ENCODE measurements at regions not wholly inside any gene's neighbourhood (a gene's known extent, or its start where the extent isn't known, plus 50 kb on each side); places are given as distances from the start of the nearest gene placed in this dataset.

DNA sequence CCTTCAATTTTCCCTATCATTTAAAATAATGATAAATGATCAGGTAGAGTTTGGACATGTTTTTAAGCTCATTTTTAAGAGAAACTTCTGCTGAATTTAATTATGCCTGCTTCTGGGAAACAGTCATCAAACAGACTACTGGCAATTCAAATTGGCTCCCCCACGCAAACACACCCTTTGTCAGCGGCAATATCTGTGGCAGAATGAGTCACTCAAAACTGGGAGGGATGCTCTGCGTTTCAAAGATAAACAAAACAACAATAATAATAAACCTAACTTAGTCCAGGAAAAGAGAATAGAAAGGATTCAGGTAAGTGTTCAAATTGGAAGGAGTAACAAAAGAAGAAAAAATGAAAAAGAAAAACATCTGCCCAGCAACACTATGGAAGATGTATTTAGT is 108.1 kb upstream of the ERCC4 start:
- H3K4me3 ChIP-seq (ENCODE audit: low read length): no peak overlapping the region
- H3K36me3 ChIP-seq (ENCODE audit: control insufficient read depth, insufficient read depth, low read length): no peaks in the 10 kb centered on the region
- DNase-seq: no peak
- no peaks in the 10 kb centered on the region for H3K9me3 ChIP-seq (ENCODE audit: control insufficient read depth, low read depth, low read length)
- 43% methylated on average over 1 of the region's 3 CpGs for WGBS (ENCODE audit: insufficient coverage, low lambda C conversion rate)
- H3K4me1 ChIP-seq (ENCODE audit: control insufficient read depth, insufficient read depth, low read length): no peaks in the 10 kb centered on the region
- H3K27me3 ChIP-seq (ENCODE audit: control insufficient read depth, insufficient read depth, low read length): no peaks in the 10 kb centered on the region
- no peak overlapping the region for H3K27ac ChIP-seq (ENCODE audit: low read length)

DNA sequence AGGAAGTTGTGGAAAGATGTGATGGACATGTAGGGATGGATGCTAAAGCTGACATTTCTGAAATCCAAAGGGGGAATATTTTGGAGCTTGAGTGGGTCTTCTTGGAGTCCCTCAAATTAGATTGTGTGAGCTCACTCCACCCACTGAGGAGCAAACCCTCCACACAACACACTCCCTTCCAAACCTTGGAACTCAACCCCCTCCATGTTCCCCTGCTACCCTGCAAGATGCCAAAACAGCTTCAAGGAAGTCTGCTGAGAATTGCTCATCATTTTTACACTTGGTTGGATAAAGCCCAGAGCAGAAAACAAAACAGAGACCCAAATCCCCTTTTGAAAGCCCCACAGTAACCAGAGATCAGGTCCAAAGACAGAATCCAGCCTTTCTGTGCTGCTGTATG is 103.3 kb upstream of the ERCC4 start:
- H3K4me3 ChIP-seq (ENCODE audit: low read length): no peak overlapping the region
- no peak for DNase-seq

DNA sequence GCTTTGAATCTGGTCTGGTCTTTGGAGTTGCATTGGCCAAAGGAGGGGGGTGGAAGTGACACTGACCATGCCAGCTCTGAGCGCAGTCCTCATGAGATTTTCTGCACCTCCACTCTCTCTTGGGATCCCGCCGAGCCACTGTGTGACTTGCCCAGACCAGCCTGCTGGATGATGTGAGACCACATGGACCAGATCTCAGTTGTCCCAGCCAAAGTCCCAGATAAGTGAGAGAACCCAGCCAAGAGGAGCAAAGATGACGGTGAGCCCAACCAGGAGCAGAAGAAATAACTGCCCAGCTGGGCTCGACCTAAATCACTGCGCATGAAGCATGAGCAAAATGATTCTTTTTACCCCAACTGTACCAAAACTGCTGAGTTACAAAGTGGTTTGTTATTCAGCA is 96.5 kb upstream of the ERCC4 start:
- no peaks in the 10 kb centered on the region for H3K4me1 ChIP-seq (ENCODE audit: control insufficient read depth, insufficient read depth, low read length)
- DNase-seq: no peak
- no peak overlapping the region for H3K4me3 ChIP-seq (ENCODE audit: low read length)
- H3K9me3 ChIP-seq (ENCODE audit: control insufficient read depth, low read depth, low read length): no peaks in the 10 kb centered on the region
- WGBS (ENCODE audit: insufficient coverage, low lambda C conversion rate): no CpG with 5 or more reads among the region's 6 CpGs
- H3K27ac ChIP-seq (ENCODE audit: low read length): no peak overlapping the region
- no peaks in the 10 kb centered on the region for H3K27me3 ChIP-seq (ENCODE audit: control insufficient read depth, insufficient read depth, low read length)
- H3K36me3 ChIP-seq (ENCODE audit: control insufficient read depth, insufficient read depth, low read length): no peaks in the 10 kb centered on the region

More for the DNA sequence above, 103.3 kb upstream of the ERCC4 start:
- Histone ChIP-seq H3K36me3 (ENCODE audit: control insufficient read depth, insufficient read depth, low read length) (no peaks in the 10 kb centered on the region), H3K4me1 (ENCODE audit: control insufficient read depth, insufficient read depth, low read length) (no peaks in the 10 kb centered on the region), H3K9me3 (ENCODE audit: control insufficient read depth, low read depth, low read length) (no peaks in the 10 kb centered on the region), H3K27me3 (ENCODE audit: control insufficient read depth, insufficient read depth, low read length) (no peaks in the 10 kb centered on the region), H3K27ac (ENCODE audit: low read length) (no peak overlapping the region)

DNA sequence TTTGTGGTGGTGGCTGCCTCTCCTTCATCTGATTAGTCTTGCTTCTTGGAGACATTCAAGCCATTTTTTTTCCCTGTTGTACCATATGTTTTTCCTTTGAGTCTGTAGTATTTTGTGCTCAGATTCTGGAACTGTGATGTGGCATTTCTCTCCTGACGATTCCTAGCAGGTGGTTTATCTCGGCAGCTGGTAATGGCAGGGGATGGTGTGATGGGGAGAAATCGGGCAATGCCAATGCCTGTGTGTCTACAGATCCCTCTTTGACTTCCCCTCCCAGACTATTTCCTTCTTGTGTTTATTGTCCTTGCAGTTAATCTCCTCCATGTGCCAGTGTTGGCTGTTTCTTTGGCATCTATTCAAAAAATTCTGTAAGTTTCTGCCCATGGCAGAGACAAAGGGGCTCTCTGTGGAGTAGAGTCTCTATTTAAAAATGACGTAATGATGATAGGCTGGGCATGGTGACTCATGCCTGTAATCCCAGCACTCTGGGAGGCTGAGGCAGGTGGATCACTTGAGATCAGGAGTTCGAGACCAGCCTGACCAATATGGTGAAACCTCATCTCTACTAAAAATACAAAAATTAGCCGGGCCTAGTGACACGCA is 90.2 kb upstream of the ERCC4 start:
- H3K36me3 ChIP-seq (ENCODE audit: control insufficient read depth, insufficient read depth, low read length): no peaks in the 10 kb centered on the region
- H3K27ac ChIP-seq (ENCODE audit: low read length): no peak overlapping the region
- H3K4me1 ChIP-seq (ENCODE audit: control insufficient read depth, insufficient read depth, low read length): no peaks in the 10 kb centered on the region
- no peaks in the 10 kb centered on the region for H3K27me3 ChIP-seq (ENCODE audit: control insufficient read depth, insufficient read depth, low read length)
- peak in 1 of 2 donors; percentile 4 for DNase-seq
- H3K9me3 ChIP-seq (ENCODE audit: control insufficient read depth, low read depth, low read length): no peaks in the 10 kb centered on the region
- 83% methylated on average over 2 of the region's 7 CpGs for WGBS (ENCODE audit: insufficient coverage, low lambda C conversion rate)
- no peak overlapping the region for H3K4me3 ChIP-seq (ENCODE audit: low read length)

DNA sequence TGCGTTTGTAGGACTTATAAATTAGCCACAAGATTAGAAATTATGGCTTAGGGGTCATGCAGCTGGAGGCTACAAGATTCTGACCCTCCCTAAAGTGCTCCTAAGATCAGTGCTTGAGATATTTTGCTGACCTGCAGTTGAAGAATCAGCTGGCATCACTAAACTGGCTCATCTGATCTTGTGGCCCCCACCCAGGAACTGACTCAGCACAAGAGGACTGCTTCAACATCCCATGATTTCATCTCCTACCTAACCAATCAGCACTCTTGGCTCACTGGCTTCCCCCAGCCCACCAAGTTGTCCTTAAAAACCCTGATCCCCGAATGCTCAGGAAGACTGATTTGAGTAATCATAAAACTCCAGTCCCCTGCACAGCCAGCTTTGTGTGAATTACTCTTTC is 86.4 kb upstream of the ERCC4 start:
- Histone ChIP-seq H3K4me1 (ENCODE audit: control insufficient read depth, insufficient read depth, low read length) (no peaks in the 10 kb centered on the region), H3K36me3 (ENCODE audit: control insufficient read depth, insufficient read depth, low read length) (no peaks in the 10 kb centered on the region), H3K4me3 (ENCODE audit: low read length) (no peak overlapping the region), H3K27ac (ENCODE audit: low read length) (no peak overlapping the region), H3K9me3 (ENCODE audit: control insufficient read depth, low read depth, low read length) (no peaks in the 10 kb centered on the region), H3K27me3 (ENCODE audit: control insufficient read depth, insufficient read depth, low read length) (no peaks in the 10 kb centered on the region)
- no peak for DNase-seq
- WGBS (ENCODE audit: insufficient coverage, low lambda C conversion rate): no CpG with 5 or more reads among the region's 2 CpGs

DNA sequence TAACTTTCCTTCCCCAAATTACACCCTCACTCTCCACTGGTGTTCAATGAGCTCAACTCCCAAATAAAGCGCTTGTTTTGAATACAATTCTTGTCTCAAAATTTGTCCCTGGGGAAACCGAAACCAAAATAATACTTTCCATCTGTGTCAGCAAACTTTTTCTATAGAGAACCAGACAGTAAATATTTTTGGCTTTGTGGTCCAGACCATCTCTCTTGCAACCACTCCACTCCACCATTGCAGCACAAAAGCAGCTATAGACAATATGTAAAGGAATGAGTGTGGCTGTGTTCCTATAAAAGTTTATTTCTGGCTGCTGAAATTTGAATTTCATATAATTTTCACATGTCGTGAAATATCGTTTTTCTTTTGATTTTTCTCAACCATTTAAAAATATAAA is 84.6 kb upstream of the ERCC4 start:
- H3K27me3 ChIP-seq (ENCODE audit: control insufficient read depth, insufficient read depth, low read length): no peaks in the 10 kb centered on the region
- H3K27ac ChIP-seq (ENCODE audit: low read length): no peak overlapping the region
- no peak overlapping the region for H3K4me3 ChIP-seq (ENCODE audit: low read length)
- no peaks in the 10 kb centered on the region for H3K4me1 ChIP-seq (ENCODE audit: control insufficient read depth, insufficient read depth, low read length)
- DNase-seq: no peak
- no peaks in the 10 kb centered on the region for H3K36me3 ChIP-seq (ENCODE audit: control insufficient read depth, insufficient read depth, low read length)
- 89% methylated on average over 4 of the region's 4 CpGs for WGBS (ENCODE audit: insufficient coverage, low lambda C conversion rate)
- H3K9me3 ChIP-seq (ENCODE audit: control insufficient read depth, low read depth, low read length): no peaks in the 10 kb centered on the region

DNA sequence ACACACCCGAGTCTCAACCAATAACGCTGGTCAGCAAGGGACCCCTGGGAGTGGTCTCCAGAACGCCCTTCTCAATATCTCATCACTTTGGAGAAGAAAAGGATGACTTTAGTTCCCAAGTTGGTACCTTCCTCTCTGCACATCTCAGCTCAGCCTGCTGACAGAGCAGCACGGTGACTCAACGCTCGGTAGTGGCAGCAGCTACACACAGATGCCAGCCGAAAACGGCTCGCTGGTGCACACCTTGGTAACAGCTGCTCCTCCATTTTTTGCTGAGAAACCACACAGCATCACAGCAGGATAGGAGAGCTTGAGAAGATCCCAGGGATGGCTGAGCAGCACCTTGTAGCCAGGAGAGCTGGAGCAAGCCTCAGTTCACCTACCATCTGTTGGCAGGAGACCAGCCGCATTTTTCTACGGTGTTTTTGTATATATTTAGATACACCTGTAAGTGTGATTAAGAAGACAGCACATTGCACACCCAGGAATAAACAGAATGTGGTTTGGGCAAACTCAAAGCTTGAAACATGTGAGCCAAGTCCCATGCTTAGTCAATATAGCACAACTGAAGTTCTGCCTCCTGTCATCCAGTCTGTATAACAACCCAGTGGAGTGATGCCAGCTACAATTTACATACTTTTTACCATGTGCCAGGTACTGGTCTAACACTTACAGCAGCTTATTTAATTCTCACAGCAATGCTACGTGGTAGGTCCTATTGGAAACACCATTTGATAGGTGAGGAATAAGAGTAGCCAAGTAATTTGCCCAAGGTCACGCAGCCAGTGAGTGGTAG is 83.8 kb upstream of the ERCC4 start:
- no peaks in the 10 kb centered on the region for H3K9me3 ChIP-seq (ENCODE audit: control insufficient read depth, low read depth, low read length)
- DNase-seq: no peak
- H3K4me3 ChIP-seq (ENCODE audit: low read length): no peak overlapping the region
- no peaks in the 10 kb centered on the region for H3K27me3 ChIP-seq (ENCODE audit: control insufficient read depth, insufficient read depth, low read length)
- H3K36me3 ChIP-seq (ENCODE audit: control insufficient read depth, insufficient read depth, low read length): no peaks in the 10 kb centered on the region
- no peak overlapping the region for H3K27ac ChIP-seq (ENCODE audit: low read length)
- H3K4me1 ChIP-seq (ENCODE audit: control insufficient read depth, insufficient read depth, low read length): no peaks in the 10 kb centered on the region
- WGBS (ENCODE audit: insufficient coverage, low lambda C conversion rate): no CpG with 5 or more reads among the region's 13 CpGs

DNA sequence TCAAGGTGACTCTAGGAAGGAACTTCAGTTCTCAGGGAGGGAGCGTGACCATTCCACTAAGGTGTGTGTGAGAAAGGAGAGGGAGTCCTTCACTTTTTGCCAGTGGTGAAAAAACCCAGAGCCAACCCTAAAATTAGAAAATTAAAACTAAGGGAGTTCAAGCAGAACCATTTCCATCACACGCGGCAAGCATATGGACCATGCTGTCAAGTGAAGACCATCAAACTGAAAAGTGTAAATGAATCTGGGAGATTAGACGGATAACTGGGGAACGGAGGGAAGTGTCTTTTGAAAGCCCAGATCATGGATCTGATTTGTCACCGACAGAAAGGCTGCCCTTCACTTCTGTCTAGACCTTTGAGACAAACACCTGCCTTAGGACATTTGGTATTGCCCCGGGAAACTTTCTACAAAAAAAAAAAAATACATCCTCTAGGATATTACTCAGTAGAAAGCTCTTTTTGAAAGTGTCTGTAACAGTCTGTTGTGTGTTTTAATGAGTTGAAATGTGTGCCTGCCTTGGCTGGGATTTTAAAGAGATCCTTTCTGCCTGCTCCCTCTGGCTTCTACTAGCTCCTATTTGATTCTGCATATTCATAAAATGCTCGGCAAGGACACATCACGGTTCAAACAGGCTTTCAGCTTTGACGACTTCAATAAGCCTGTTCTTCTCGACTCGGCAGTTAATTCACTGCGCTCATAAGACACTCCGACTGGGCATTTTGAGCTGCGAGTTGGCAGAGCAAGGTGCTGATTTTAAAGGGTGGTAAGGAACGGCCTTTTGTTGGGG is 81.4 kb upstream of the ERCC4 start:
- H3K4me1 ChIP-seq (ENCODE audit: control insufficient read depth, insufficient read depth, low read length): no peaks in the 10 kb centered on the region
- no peak overlapping the region for H3K27ac ChIP-seq (ENCODE audit: low read length)
- H3K9me3 ChIP-seq (ENCODE audit: control insufficient read depth, low read depth, low read length): no peaks in the 10 kb centered on the region
- H3K36me3 ChIP-seq (ENCODE audit: control insufficient read depth, insufficient read depth, low read length): no peaks in the 10 kb centered on the region
- WGBS (ENCODE audit: insufficient coverage, low lambda C conversion rate): 89% methylated on average over 3 of the region's 16 CpGs
- DNase-seq: no peak
- H3K4me3 ChIP-seq (ENCODE audit: low read length): no peak overlapping the region
- H3K27me3 ChIP-seq (ENCODE audit: control insufficient read depth, insufficient read depth, low read length): no peaks in the 10 kb centered on the region

DNA sequence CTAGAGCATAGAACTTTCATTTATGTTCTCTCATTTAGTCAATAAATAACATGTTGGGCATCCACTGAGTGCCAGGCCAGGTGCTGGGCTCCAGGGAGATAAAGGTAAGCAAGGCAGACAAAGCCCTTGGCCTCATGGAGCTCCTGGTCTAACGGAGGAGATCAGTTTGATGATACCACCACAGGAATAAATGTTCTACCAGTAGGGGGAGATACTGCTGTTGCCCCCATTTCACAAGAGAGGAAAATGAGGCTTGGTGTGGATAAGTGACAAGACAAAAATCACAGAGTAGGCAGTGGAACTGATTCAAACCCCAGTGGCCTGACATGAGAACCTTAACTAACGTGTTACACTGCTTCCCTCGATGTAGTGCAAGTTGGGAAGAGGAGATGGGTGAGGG is 80.4 kb upstream of the ERCC4 start:
- Histone ChIP-seq H3K9me3 (ENCODE audit: control insufficient read depth, low read depth, low read length) (no peaks in the 10 kb centered on the region), H3K4me1 (ENCODE audit: control insufficient read depth, insufficient read depth, low read length) (no peaks in the 10 kb centered on the region), H3K27me3 (ENCODE audit: control insufficient read depth, insufficient read depth, low read length) (no peaks in the 10 kb centered on the region), H3K4me3 (ENCODE audit: low read length) (no peak overlapping the region), H3K36me3 (ENCODE audit: control insufficient read depth, insufficient read depth, low read length) (no peaks in the 10 kb centered on the region), H3K27ac (ENCODE audit: low read length) (no peak overlapping the region)
- no CpG with 5 or more reads among the region's 3 CpGs for WGBS (ENCODE audit: insufficient coverage, low lambda C conversion rate)
- DNase-seq: no peak

DNA sequence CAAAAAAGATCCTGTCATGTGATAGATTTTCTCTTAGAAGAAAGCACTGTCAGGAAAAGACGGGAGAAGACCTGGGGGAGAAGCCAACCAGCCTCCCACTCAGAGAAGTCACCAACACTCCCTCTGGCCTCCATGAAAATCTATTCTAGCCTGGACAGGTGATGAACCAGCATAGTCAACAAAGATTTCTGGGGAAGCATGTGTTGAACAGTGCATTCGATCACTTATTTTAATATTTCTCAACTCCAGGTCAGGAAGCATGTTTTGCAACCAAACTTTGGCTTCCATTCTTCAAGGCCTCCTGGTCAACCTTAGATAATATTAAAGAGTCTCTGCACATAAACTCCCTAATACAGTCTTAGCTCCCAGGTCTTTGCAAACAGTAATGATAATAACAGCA is 74.7 kb upstream of the ERCC4 start:
- Histone ChIP-seq H3K9me3 (ENCODE audit: control insufficient read depth, low read depth, low read length) (no peaks in the 10 kb centered on the region), H3K4me3 (ENCODE audit: low read length) (no peak overlapping the region), H3K27me3 (ENCODE audit: control insufficient read depth, insufficient read depth, low read length) (no peaks in the 10 kb centered on the region), H3K36me3 (ENCODE audit: control insufficient read depth, insufficient read depth, low read length) (no peaks in the 10 kb centered on the region), H3K4me1 (ENCODE audit: control insufficient read depth, insufficient read depth, low read length) (no peaks in the 10 kb centered on the region), H3K27ac (ENCODE audit: low read length) (no peak overlapping the region)
- no CpG with 5 or more reads among the region's 2 CpGs for WGBS (ENCODE audit: insufficient coverage, low lambda C conversion rate)
- no peak for DNase-seq
